ENCODE measurements at regions not wholly inside any gene's neighbourhood (a gene's known extent, or its start where the extent isn't known, plus 50 kb on each side); places are given as distances from the start of the nearest gene placed in this dataset.

- H3K4me1 Mint-ChIP-seq: peaks cover 10% of the 10 kb centered on the region
- Histone ChIP-seq H3K4me3 (no peak overlapping the region), H3K27ac (no peak overlapping the region), H3F3A (ENCODE audit: low read depth) (no peaks in the 10 kb centered on the region), H2AFZ (replicated peaks) (no peak overlapping the region), H3K4me2 (no peak overlapping the region), H3K79me2 (ENCODE audit: low read depth) (no peaks in the 10 kb centered on the region), H3K36me3 (no peaks in the 10 kb centered on the region), H3K9me3 (ENCODE audit: low read depth) (no peaks in the 10 kb centered on the region), H3K4me1 (peaks cover 8% of the 10 kb centered on the region), H4K20me1 (ENCODE audit: low read depth) (no peaks in the 10 kb centered on the region), H3K9ac (no peak overlapping the region), H3K27me3 (no peaks in the 10 kb centered on the region)
- no peaks in the 10 kb centered on the region for H3K36me3 Mint-ChIP-seq
- no peak overlapping the region for H3K4me3 Mint-ChIP-seq
- peaks cover 2% of the 10 kb centered on the region for H3K27me3 Mint-ChIP-seq (ENCODE audit: insufficient read depth, low read depth)
- DNase-seq (ENCODE audit: low spot score): no peak
- H3K27ac Mint-ChIP-seq: no peak overlapping the region
- H3K9me3 Mint-ChIP-seq: no peaks in the 10 kb centered on the region
- no peak for TF ChIP-seq EZH2phosphoT487 (IDR thresholded peaks at IDR 0.05)
- TF ChIP-seq CTCF (IDR thresholded peaks at IDR 0.05): no peak
- TF ChIP-seq EZH2 (IDR thresholded peaks at IDR 0.05): no peak
Measured at GRCh38 chr11:22460181-22460580, 122.0 kb downstream of the SLC17A6 start.

- Histone ChIP-seq H3K79me2 (ENCODE audit: low read depth) (no peaks in the 10 kb centered on the region), H3K4me2 (no peak overlapping the region), H4K20me1 (ENCODE audit: low read depth) (no peaks in the 10 kb centered on the region), H3K36me3 (no peaks in the 10 kb centered on the region), H2AFZ (replicated peaks) (no peak overlapping the region), H3F3A (ENCODE audit: low read depth) (no peaks in the 10 kb centered on the region), H3K27ac (no peak overlapping the region), H3K4me1 (peaks cover 8% of the 10 kb centered on the region), H3K9me3 (ENCODE audit: low read depth) (no peaks in the 10 kb centered on the region), H3K27me3 (no peaks in the 10 kb centered on the region), H3K9ac (no peak overlapping the region), H3K4me3 (no peak overlapping the region)
- Mint-ChIP-seq H3K4me1 (peaks cover 10% of the 10 kb centered on the region), H3K36me3 (no peaks in the 10 kb centered on the region), H3K9me3 (no peaks in the 10 kb centered on the region), H3K4me3 (no peak overlapping the region), H3K27ac (no peak overlapping the region), H3K27me3 (ENCODE audit: insufficient read depth, low read depth) (no peaks in the 10 kb centered on the region)
- DNase-seq (ENCODE audit: low spot score): no peak
- TF ChIP-seq EZH2 (IDR thresholded peaks at IDR 0.05) (no peak), CTCF (IDR thresholded peaks at IDR 0.05) (no peak), EZH2phosphoT487 (IDR thresholded peaks at IDR 0.05) (no peak)
Measured at GRCh38 chr11:22459048-22459447, 120.9 kb downstream of the SLC17A6 start.

- DNase-seq (ENCODE audit: low spot score): no peak
- no peak overlapping the region for H3K4me3 ChIP-seq
- H3K9ac ChIP-seq: no peak overlapping the region
- H2AFZ ChIP-seq (replicated peaks): no peak overlapping the region
- no peaks in the 10 kb centered on the region for H3K27me3 Mint-ChIP-seq (ENCODE audit: insufficient read depth, low read depth)
- TF ChIP-seq EZH2 (IDR thresholded peaks at IDR 0.05): no peak
- TF ChIP-seq EZH2phosphoT487 (IDR thresholded peaks at IDR 0.05): no peak
- TF ChIP-seq CTCF (IDR thresholded peaks at IDR 0.05): no peak
- no peak overlapping the region for H3K4me3 Mint-ChIP-seq
- H3K36me3 Mint-ChIP-seq: no peaks in the 10 kb centered on the region
- no peak overlapping the region for H3K27ac ChIP-seq
- H3K4me1 ChIP-seq: peaks cover 8% of the 10 kb centered on the region
- no peaks in the 10 kb centered on the region for H3F3A ChIP-seq (ENCODE audit: low read depth)
- H3K36me3 ChIP-seq: no peaks in the 10 kb centered on the region
- peaks cover 10% of the 10 kb centered on the region for H3K4me1 Mint-ChIP-seq
- H3K9me3 ChIP-seq (ENCODE audit: low read depth): no peaks in the 10 kb centered on the region
- no peak overlapping the region for H3K4me2 ChIP-seq
- no peaks in the 10 kb centered on the region for H3K27me3 ChIP-seq
- no peaks in the 10 kb centered on the region for H3K79me2 ChIP-seq (ENCODE audit: low read depth)
- no peak overlapping the region for H3K27ac Mint-ChIP-seq
- no peaks in the 10 kb centered on the region for H3K9me3 Mint-ChIP-seq
- no peaks in the 10 kb centered on the region for H4K20me1 ChIP-seq (ENCODE audit: low read depth)
Measured at GRCh38 chr11:22458161-22458560, 120.0 kb downstream of the SLC17A6 start.

Measured in neural progenitor cell (in vitro differentiated cells).